GM19043 (cell line): ENCODE measurements at regions not wholly inside any gene's neighbourhood (a gene's known extent, or its start where the extent isn't known, plus 50 kb on each side); places are given as distances from the start of the nearest gene placed in this dataset.
"Not testable (repeated sequence)": the region's sequence is repeated elsewhere in the genome, so short reads cannot be mapped to it uniquely, and the experiment has no call there.

Experiments
- ATAC-seq: cut with Tn5 transposase; IDR thresholded peaks from one replicate; pipeline ENCODE4 v1.9.1; 2021; ENCODE audit warnings: low read depth; ENCODE audit not compliant: unreplicated experiment

- ATAC-seq, result no peak
These were observed 197.2 kb downstream of the GRXCR1 start for GRCh38 chr4:43089730-43090129.

GRCh38 chr4:43103048-43103447, 210.5 kb downstream of the GRXCR1 start:
- no peak for ATAC-seq

- ATAC-seq, result no peak
These were observed 219.6 kb downstream of the GRXCR1 start for GRCh38 chr4:43112139-43112538.

GRCh38 chr4:43113196-43113595, 220.7 kb downstream of the GRXCR1 start:
- no peak for ATAC-seq

GRCh38 chr4:43126595-43126994, 234.1 kb downstream of the GRXCR1 start:
- ATAC-seq, result no peak

GRCh38 chr4:43130228-43131021, 237.9 kb downstream of the GRXCR1 start:
- no peak for ATAC-seq

- peak; percentile 84 for ATAC-seq
These were observed 239.6 kb downstream of the GRXCR1 start for GRCh38 chr4:43132010-43132582.

GRCh38 chr4:43133566-43133965, 241.1 kb downstream of the GRXCR1 start:
- no peak for ATAC-seq

- no peak for ATAC-seq
These were observed 244.2 kb downstream of the GRXCR1 start for GRCh38 chr4:43136752-43137151.

- ATAC-seq, result no peak
These were observed 253.7 kb downstream of the GRXCR1 start for GRCh38 chr4:43146198-43146597.

- ATAC-seq, result no peak
These were observed 256.0 kb downstream of the GRXCR1 start for GRCh38 chr4:43148481-43148880.

- ATAC-seq, result peak; percentile 63
These were observed 270.7 kb downstream of the GRXCR1 start for GRCh38 chr4:43163101-43163792.

GRCh38 chr4:43189741-43190140, 297.2 kb downstream of the GRXCR1 start:
- ATAC-seq, result no peak

- ATAC-seq, result not testable (repeated sequence)
These were observed 320.1 kb downstream of the GRXCR1 start for GRCh38 chr4:43212576-43212975.

- no peak for ATAC-seq
These were observed 331.3 kb downstream of the GRXCR1 start for GRCh38 chr4:43223820-43224219.

- no peak for ATAC-seq
These were observed 332.0 kb downstream of the GRXCR1 start for GRCh38 chr4:43224559-43224958.

- no peak for ATAC-seq
These were observed 340.8 kb downstream of the GRXCR1 start for GRCh38 chr4:43233321-43233720.

- no peak for ATAC-seq
These were observed 342.3 kb downstream of the GRXCR1 start for GRCh38 chr4:43234626-43235415.

- ATAC-seq, result no peak
These were observed 345.5 kb downstream of the GRXCR1 start for GRCh38 chr4:43238008-43238407.

GRCh38 chr4:43238585-43238984, 346.1 kb downstream of the GRXCR1 start:
- no peak for ATAC-seq

- ATAC-seq, result no peak
These were observed 348.6 kb downstream of the GRXCR1 start for GRCh38 chr4:43241104-43241503.
